WTC11 (cell line): ENCODE measurements at regions not wholly inside any gene's neighbourhood (a gene's known extent, or its start where the extent isn't known, plus 50 kb on each side); places are given as distances from the start of the nearest gene placed in this dataset.
"Not testable (repeated sequence)": the region's sequence is repeated elsewhere in the genome, so short reads cannot be mapped to it uniquely, and the experiment has no call there.

ENCODE experiments used
- ATAC-seq: fragments of 200-7000 bp; cut with Tn5 transposase; 2 replicates; pipeline ENCODE4 v1.10.0; 2021; ENCODE audit warnings: mild to moderate bottlenecking, moderate library complexity
- CTCF ChIA-PET: fragments of 300-600 bp; sonication (Branson Sonifier 250); formaldehyde crosslinking; loops from one replicate; lab custom pipeline; 2021; ENCODE audit warnings: antibody characterized with exemption; lab: Charles Lee
- POLR2A ChIA-PET: fragments of 350-600 bp; sonication (Branson Sonifier 250); formaldehyde crosslinking; loops from one replicate; lab custom pipeline; 2021; ENCODE audit warnings: antibody characterized with exemption; lab: Charles Lee
- DNase-seq: peaks from one replicate; pipeline ENCODE4 v3.0.0; 2021; ENCODE audit warnings: low spot score
- H3K27ac Mint-ChIP-seq: 2 replicates; pipeline ENCODE4 v1.8.0; 2021; ENCODE audit warnings: mixed read lengths
- H3K27me3 Mint-ChIP-seq: 2 replicates; pipeline ENCODE4 v1.8.0; 2021; ENCODE audit warnings: low read depth, mild to moderate bottlenecking, moderate library complexity, mixed read lengths
- H3K36me3 Mint-ChIP-seq: 2 replicates; pipeline ENCODE4 v1.8.0; 2021; ENCODE audit warnings: mixed read lengths
- H3K4me1 Mint-ChIP-seq: 2 replicates; pipeline ENCODE4 v1.8.0; 2022; ENCODE audit warnings: mixed read lengths
- H3K4me3 Mint-ChIP-seq: 2 replicates; pipeline ENCODE4 v1.8.0; 2021; ENCODE audit warnings: mild to moderate bottlenecking, moderate library complexity, mixed read lengths
- H3K9me3 Mint-ChIP-seq: 2 replicates; pipeline ENCODE4 v1.8.0; 2021; ENCODE audit warnings: mixed read lengths
- ATF6 ChIP-seq: sonication (generic); formaldehyde crosslinking; IDR thresholded peaks from 2 replicates; pipeline ENCODE4 v1.8.1; 2023; ENCODE audit warnings: mild to moderate bottlenecking, missing genetic modification reagents
- CTCF ChIP-seq: fragments of 200-600 bp; IDR thresholded peaks from 2 replicates; pipeline ENCODE4 v1.8.0; 2022; ENCODE audit warnings: antibody characterized with exemption
- GABPB1 ChIP-seq: sonication (generic); formaldehyde crosslinking; IDR thresholded peaks from 2 replicates; pipeline ENCODE4 v1.8.1; 2023; ENCODE audit warnings: mild to moderate bottlenecking, missing genetic modification reagents
- KAT7 ChIP-seq: sonication (generic); formaldehyde crosslinking; IDR thresholded peaks from 2 replicates; pipeline ENCODE4 v1.8.1; 2023; ENCODE audit warnings: missing genetic modification reagents, mild to moderate bottlenecking, borderline replicate concordance
- NFATC4 ChIP-seq: fragments of 250-450 bp; sonication (Bioruptor Pico); IDR thresholded peaks from 2 replicates; pipeline ENCODE4 v1.9.0; 2021; ENCODE audit warnings: mild to moderate bottlenecking
- NR2C2 ChIP-seq: sonication (generic); formaldehyde crosslinking; IDR thresholded peaks from 2 replicates; pipeline ENCODE4 v1.8.0; 2022; ENCODE audit warnings: mild to moderate bottlenecking, missing genetic modification reagents
- PREB ChIP-seq: sonication (generic); formaldehyde crosslinking; IDR thresholded peaks from 2 replicates; pipeline ENCODE4 v1.8.1; 2022; ENCODE audit warnings: mild to moderate bottlenecking, missing genetic modification reagents, moderate library complexity, borderline replicate concordance
- ZBTB43 ChIP-seq: sonication (generic); formaldehyde crosslinking; IDR thresholded peaks from 2 replicates; pipeline ENCODE4 v1.8.1; 2023; ENCODE audit warnings: mild to moderate bottlenecking, missing genetic modification reagents
- ZNF281 ChIP-seq: sonication (generic); formaldehyde crosslinking; IDR thresholded peaks from 2 replicates; pipeline ENCODE4 v1.8.0; 2023; ENCODE audit warnings: mild to moderate bottlenecking, missing genetic modification reagents
- ZNF317 ChIP-seq: sonication (generic); formaldehyde crosslinking; IDR thresholded peaks from 2 replicates; pipeline ENCODE4 v1.8.1; 2023; ENCODE audit warnings: low read depth, mild to moderate bottlenecking, moderate library complexity, missing genetic modification reagents, borderline replicate concordance
- ZNF396 ChIP-seq: fragments of 250-450 bp; sonication (Bioruptor Pico); IDR thresholded peaks from 2 replicates; pipeline ENCODE4 v1.8.0; 2021; ENCODE audit warnings: mild to moderate bottlenecking, moderate library complexity, borderline replicate concordance
- ZNF423 ChIP-seq: fragments of 250-450 bp; sonication (Bioruptor Pico); IDR thresholded peaks from 2 replicates; pipeline ENCODE4 v2.1.2; 2022; ENCODE audit warnings: mild to moderate bottlenecking, moderate library complexity
- ZNF425 ChIP-seq: fragments of 250-450 bp; sonication (Bioruptor Pico); conservative IDR thresholded peaks from 2 replicates; pipeline ENCODE4 v1.9.0; 2021; ENCODE audit warnings: mild to moderate bottlenecking

- ChIA-PET POLR2A (no interaction called here), CTCF (no interaction called here)
- TF ChIP-seq ZBTB43 (CRISPR knock-in tag) (no peak), NFATC4 (CRISPR knock-in tag) (no peak), ZNF317 (CRISPR knock-in tag) (no peak), KAT7 (CRISPR knock-in tag) (no peak), CTCF (no peak), ZNF425 (CRISPR knock-in tag) (no peak), ATF6 (no peak), ZNF281 (CRISPR knock-in tag) (no peak), ZNF396 (CRISPR knock-in tag) (no peak), NR2C2 (CRISPR knock-in tag) (no peak), ZNF423 (no peak), GABPB1 (CRISPR knock-in tag) (no peak), PREB (CRISPR knock-in tag) (no peak)
- Mint-ChIP-seq H3K27me3 (0 out of 2 replicates have a peak, but pooled peaks cover 3% of the 10 kb centered on the region), H3K4me3 (no peak overlapping the region), H3K9me3 (no peaks in the 10 kb centered on the region), H3K27ac (no peak overlapping the region), H3K4me1 (no peaks in the 10 kb centered on the region), H3K36me3 (no peaks in the 10 kb centered on the region)
- ATAC-seq (no peak), DNase-seq (no peak)
Measured at GRCh38 chr10:9149134-9149533, 1094.6 kb downstream of the GATA3 start.

- POLR2A ChIA-PET, CTCF ChIA-PET, H3K9me3 Mint-ChIP-seq, H3K27ac Mint-ChIP-seq, ATAC-seq, H3K4me3 Mint-ChIP-seq, DNase-seq, H3K36me3 Mint-ChIP-seq, H3K4me1 Mint-ChIP-seq, H3K27me3 Mint-ChIP-seq: not testable (repeated sequence)
Measured at GRCh38 chr10:9153057-9153456, 1098.6 kb downstream of the GATA3 start.
